ENCODE measurements at regions not wholly inside any gene's neighbourhood (a gene's known extent, or its start where the extent isn't known, plus 50 kb on each side); places are given as distances from the start of the nearest gene placed in this dataset.

GRCh38 chr4:141458501-141458900, 177.9 kb upstream of the IL15 start:
- Histone ChIP-seq H3K79me2 (ENCODE audit: control insufficient read depth in 1 of 2, insufficient read depth in 2 of 2, low read length in 2 of 2) (no peaks in the 10 kb centered on the region), H2BK15ac (ENCODE audit: low read length) (no peak overlapping the region), H3K14ac (ENCODE audit: insufficient read length) (no peak overlapping the region), H3K23me2 (ENCODE audit: low read depth, low read length) (no peaks in the 10 kb centered on the region), H4K20me1 (replicated peaks in 1 of 2; ENCODE audit: control insufficient read depth in 1 of 2, insufficient read depth in 2 of 2, low read length in 2 of 2) (no peaks in the 10 kb centered on the region), H3K9me3 (ENCODE audit: insufficient read depth in 2 of 2, low read depth in 1 of 2, low read length in 1 of 2) (no peaks in the 10 kb centered on the region), H3K4me3 (ENCODE audit: extremely low read depth in 1 of 4, insufficient read depth in 2 of 4, low read depth in 3 of 4, low read length in 4 of 4) (no peak overlapping the region), H3K9ac (replicated peaks in 1 of 4; ENCODE audit: extremely low read depth in 1 of 4, low read depth in 3 of 4, low read length in 3 of 4) (no peak overlapping the region), H3K4me1 (replicated peaks in 1 of 4; ENCODE audit: control insufficient read depth in 3 of 4, insufficient read depth in 4 of 4, low read length in 3 of 4) (no peaks in the 10 kb centered on the region), H3K56ac (replicated peaks; ENCODE audit: insufficient read length, low read depth, low read length) (no peak overlapping the region), H3K27me3 (replicated peaks in 1 of 4; ENCODE audit: control insufficient read depth in 3 of 4, extremely low read depth in 1 of 4, insufficient read depth in 3 of 4, low read length in 3 of 4) (no peaks in the 10 kb centered on the region), H3K79me1 (ENCODE audit: low read depth, low read length) (no peaks in the 10 kb centered on the region), H2BK20ac (ENCODE audit: low read length) (no peak overlapping the region), H3K18ac (ENCODE audit: extremely low read depth, low read length) (no peak overlapping the region), H2AK5ac (ENCODE audit: low read depth, low read length) (no peak overlapping the region), H2BK12ac (ENCODE audit: low read depth, low read length) (no peak overlapping the region), H4K5ac (ENCODE audit: insufficient read length, low read depth, low read length) (no peak overlapping the region), H3K23ac (ENCODE audit: insufficient read length) (no peak overlapping the region), H4K8ac (ENCODE audit: extremely low read depth, insufficient read depth, low read length) (no peak overlapping the region), H2BK5ac (ENCODE audit: low read depth, low read length) (no peak overlapping the region), H3K4me2 (ENCODE audit: insufficient read depth in 1 of 2, low read depth in 2 of 2, low read length in 2 of 2) (no peak overlapping the region), H2AFZ (ENCODE audit: low read length) (no peak overlapping the region), H2BK120ac (replicated peaks; ENCODE audit: low read depth, low read length) (no peak overlapping the region), H3K4ac (replicated peaks; ENCODE audit: insufficient read length, low read depth, low read length) (no peak overlapping the region), H3K27ac (ENCODE audit: low read depth, low read length) (no peak overlapping the region), H3K36me3 (ENCODE audit: control insufficient read depth in 2 of 4, insufficient read depth in 4 of 4, low read length in 3 of 4) (no peaks in the 10 kb centered on the region), H4K91ac (replicated peaks; ENCODE audit: insufficient read length, low read length) (no peak overlapping the region)
- 90% methylated on average over 3 of the region's 3 CpGs; no CpG with 5 or more reads in 1 of the 2 experiments for WGBS, 2 experiments (ENCODE audit: extremely low coverage in 1 of 2, insufficient coverage in 1 of 2, insufficient read length in 1 of 2, insufficient replicate concordance in 2 of 2, low coverage in 1 of 2, low lambda C conversion rate in 2 of 2, missing lambda C conversion rate in 1 of 2)
- DNase-seq (ENCODE audit: low read depth in 1 of 2, low spot score in 2 of 2) (no peak), FAIRE-seq (no peak)
- POLR2A ChIA-PET (ENCODE audit: partially characterized antibody), result no interaction called here
- CTCF ChIA-PET (ENCODE audit: partially characterized antibody), result interaction anchor here (0.7 kb wide), 1 partner anchor 15 kb away, joined by 3 read pairs; no protein-coding TSS in a partner anchor
- no peak for TF ChIP-seq TBP (IDR thresholded peaks at IDR 0.05; ENCODE audit: low read depth, low read length)
- TF ChIP-seq EGR1 (IDR thresholded peaks at IDR 0.05; ENCODE audit: borderline replicate concordance, low read depth, low read length), result no peak
- TF ChIP-seq MAX (IDR thresholded peaks at IDR 0.05), result no peak
- TF ChIP-seq CREB1 (IDR thresholded peaks at IDR 0.05), result no peak
- TF ChIP-seq SAP30 (IDR thresholded peaks at IDR 0.05; ENCODE audit: insufficient read depth, insufficient replicate concordance, low read length), result no peak
- TF ChIP-seq MAFK (IDR thresholded peaks at IDR 0.05; ENCODE audit: low read depth, low read length), result no peak
- no peak for TF ChIP-seq ASH2L (IDR thresholded peaks at IDR 0.05; ENCODE audit: low read length)

Measured in H1 (cell line).